PC-9 (cell line): ENCODE measurements at regions not wholly inside any gene's neighbourhood (a gene's known extent, or its start where the extent isn't known, plus 50 kb on each side); places are given as distances from the start of the nearest gene placed in this dataset.

Experiments used
- BruUV-seq: library from RNA; stranded (reverse); fragments of 400-500 nt; replicated peaks from 2 replicates; lab custom pipeline; 2021; lab: Mats Ljungman, UMichigan
- CTCF ChIA-PET: fragments of 300-600 bp; sonication (Branson Sonifier 250); formaldehyde crosslinking; loops from one replicate; lab custom pipeline; 2022; ENCODE audit warnings: antibody characterized with exemption; lab: Charles Lee
- POLR2A ChIA-PET: fragments of 300-600 bp; sonication (Branson Sonifier 250); formaldehyde crosslinking; loops from one replicate; lab custom pipeline; 2022; ENCODE audit warnings: antibody characterized with exemption; ENCODE audit not compliant: unreplicated experiment; lab: Charles Lee
- DNase-seq, 2 experiments: peaks; one replicate each; pipeline versions ENCODE4 v3.0.0 to v3.0.0-alpha.2; 2015 to 2022; ENCODE audit warnings: mixed read lengths in 1 of 2
- H2AFZ ChIP-seq: fragments of 200-600 bp; sonication (generic); 2 replicates; pipeline ENCODE4 v1.8.1; 2017; ENCODE audit warnings: antibody characterized with exemption
- H3F3A ChIP-seq: fragments of 200-600 bp; sonication (generic); 2 replicates; pipeline ENCODE4 v1.8.1; 2017; ENCODE audit warnings: antibody characterized with exemption, mild to moderate bottlenecking, low read depth; ENCODE audit not compliant: insufficient read depth
- H3K27ac ChIP-seq: fragments of 200-600 bp; sonication (generic); 2 replicates; pipeline ENCODE4 v1.6.1; 2016; ENCODE audit warnings: mixed run types
- H3K27me3 ChIP-seq: fragments of 200-600 bp; sonication (generic); 2 replicates; pipeline ENCODE4 v1.6.1; 2016; ENCODE audit warnings: low read depth, mixed run types; ENCODE audit not compliant: insufficient read depth
- H3K36me3 ChIP-seq: fragments of 200-600 bp; sonication (generic); 2 replicates; pipeline ENCODE4 v1.6.1; 2016; ENCODE audit warnings: low read depth, mixed run types
- H3K4me1 ChIP-seq: fragments of 200-600 bp; sonication (generic); replicated peaks from 2 replicates; pipeline ENCODE4 v1.6.1; 2016; ENCODE audit warnings: mixed run types; ENCODE audit not compliant: insufficient read depth
- H3K4me2 ChIP-seq: fragments of 200-600 bp; sonication (generic); 2 replicates; pipeline ENCODE4 v1.6.1; 2017; ENCODE audit warnings: mixed run types
- H3K4me3 ChIP-seq: fragments of 200-600 bp; sonication (generic); 2 replicates; pipeline ENCODE4 v1.6.1; 2016; ENCODE audit warnings: mixed run types
- H3K79me2 ChIP-seq: fragments of 200-600 bp; sonication (generic); 2 replicates; pipeline ENCODE4 v1.6.1; 2017; ENCODE audit warnings: low read depth, mixed run types
- H3K9me2 ChIP-seq: fragments of 200-600 bp; sonication (generic); 2 replicates; pipeline ENCODE4 v1.8.1; 2017; ENCODE audit warnings: mild to moderate bottlenecking; ENCODE audit not compliant: insufficient read depth
- H3K9me3 ChIP-seq: fragments of 200-600 bp; sonication (generic); 2 replicates; pipeline ENCODE4 v1.8.1; 2016; ENCODE audit warnings: low read depth; ENCODE audit not compliant: insufficient read depth
- H4K20me1 ChIP-seq: fragments of 200-600 bp; sonication (generic); 2 replicates; pipeline ENCODE4 v1.8.1; 2017; ENCODE audit not compliant: insufficient read depth
- EZH2 ChIP-seq: fragments of 200-600 bp; sonication (generic); IDR thresholded peaks from 2 replicates; pipeline ENCODE4 v1.8.0; 2017; ENCODE audit warnings: antibody characterized with exemption, low read depth
- intact Hi-C: fragments of 100-400 bp; cut with micrococcal nuclease; formaldehyde crosslinking; loops from one replicate; pipeline ENCODE4 v1.10.0; 2022; ENCODE audit not compliant: unreplicated experiment
- TF ChIP-seq, protein P1 (sequence below): fragments of 200-600 bp; sonication (generic); conservative IDR thresholded peaks from 2 replicates; pipeline ENCODE4 v1.6.1; 2017; ENCODE audit warnings: mixed run types, antibody characterized with exemption, mild to moderate bottlenecking, moderate library complexity

DNA sequence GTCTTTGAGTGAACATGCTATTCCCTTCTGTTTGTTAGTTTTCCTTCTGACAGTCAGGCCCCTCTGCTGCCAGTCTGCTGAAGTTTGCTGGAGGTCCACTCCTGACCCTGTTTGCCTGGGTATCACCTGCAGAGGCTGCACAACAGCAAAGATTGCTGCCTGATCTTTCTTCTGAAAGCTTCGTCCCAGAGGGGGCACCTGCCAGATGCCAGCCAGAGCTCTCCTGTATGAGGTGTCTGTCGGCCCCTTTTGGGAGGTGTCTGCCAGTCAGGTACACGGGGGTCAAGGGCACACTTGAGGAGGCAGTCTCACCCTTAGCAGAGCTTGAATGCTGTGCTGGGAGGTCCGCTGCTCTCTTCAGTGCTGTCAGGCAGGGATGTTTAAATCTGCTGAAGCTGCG, 456.9 kb upstream of the HTR2C start:
- intact Hi-C loops: no loop called here

DNA sequence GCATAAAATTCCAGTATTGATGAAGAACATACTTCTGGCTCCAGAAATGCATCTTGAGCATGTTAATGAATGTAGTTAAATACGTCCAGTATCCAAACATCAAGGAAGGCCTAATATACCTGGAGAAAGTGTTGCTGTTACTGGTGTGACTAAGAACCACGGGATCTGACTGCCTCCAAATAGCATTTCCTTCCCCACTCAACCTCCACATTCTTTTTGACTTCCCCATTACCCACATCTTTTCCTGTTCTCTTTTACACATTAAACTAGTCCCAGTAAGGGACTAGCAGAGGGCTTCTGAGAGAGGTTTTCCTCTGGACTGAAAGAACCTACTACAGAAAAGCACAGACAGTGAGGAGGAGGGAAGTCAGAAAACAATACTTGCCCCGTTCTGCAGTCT, 482.8 kb upstream of the HTR2C start:
- POLR2A ChIA-PET: no interaction called here
- H2AFZ ChIP-seq: no peak overlapping the region
- H3K36me3 ChIP-seq: no peaks in the 10 kb centered on the region
- no peaks in the 10 kb centered on the region for H3K27me3 ChIP-seq
- no peaks in the 10 kb centered on the region for H3F3A ChIP-seq
- no TSS peak for BruUV-seq
- no peaks in the 10 kb centered on the region for H3K9me2 ChIP-seq
- TF ChIP-seq EZH2: no peak
- TF ChIP-seq, protein P1, sequence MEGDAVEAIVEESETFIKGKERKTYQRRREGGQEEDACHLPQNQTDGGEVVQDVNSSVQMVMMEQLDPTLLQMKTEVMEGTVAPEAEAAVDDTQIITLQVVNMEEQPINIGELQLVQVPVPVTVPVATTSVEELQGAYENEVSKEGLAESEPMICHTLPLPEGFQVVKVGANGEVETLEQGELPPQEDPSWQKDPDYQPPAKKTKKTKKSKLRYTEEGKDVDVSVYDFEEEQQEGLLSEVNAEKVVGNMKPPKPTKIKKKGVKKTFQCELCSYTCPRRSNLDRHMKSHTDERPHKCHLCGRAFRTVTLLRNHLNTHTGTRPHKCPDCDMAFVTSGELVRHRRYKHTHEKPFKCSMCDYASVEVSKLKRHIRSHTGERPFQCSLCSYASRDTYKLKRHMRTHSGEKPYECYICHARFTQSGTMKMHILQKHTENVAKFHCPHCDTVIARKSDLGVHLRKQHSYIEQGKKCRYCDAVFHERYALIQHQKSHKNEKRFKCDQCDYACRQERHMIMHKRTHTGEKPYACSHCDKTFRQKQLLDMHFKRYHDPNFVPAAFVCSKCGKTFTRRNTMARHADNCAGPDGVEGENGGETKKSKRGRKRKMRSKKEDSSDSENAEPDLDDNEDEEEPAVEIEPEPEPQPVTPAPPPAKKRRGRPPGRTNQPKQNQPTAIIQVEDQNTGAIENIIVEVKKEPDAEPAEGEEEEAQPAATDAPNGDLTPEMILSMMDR: no peak
- H3K4me3 ChIP-seq: no peak overlapping the region
- H4K20me1 ChIP-seq: no peaks in the 10 kb centered on the region
- no peaks in the 10 kb centered on the region for H3K79me2 ChIP-seq
- CTCF ChIA-PET: no interaction called here
- no peak overlapping the region for H3K27ac ChIP-seq
- H3K4me2 ChIP-seq: no peak overlapping the region
- no peak for DNase-seq
- intact Hi-C loops: no loop called here
- H3K4me1 ChIP-seq: no peaks in the 10 kb centered on the region
- H3K9me3 ChIP-seq: no peaks in the 10 kb centered on the region

More for the DNA sequence above, 456.9 kb upstream of the HTR2C start:
- no peak for DNase-seq
- H3K4me1 ChIP-seq: no peaks in the 10 kb centered on the region
- no peaks in the 10 kb centered on the region for H3K9me3 ChIP-seq
- ChIA-PET CTCF (no interaction called here), POLR2A (no interaction called here)
- H3K27me3 ChIP-seq: no peaks in the 10 kb centered on the region
- no peak overlapping the region for H2AFZ ChIP-seq
- TF ChIP-seq, protein P1: no peak
- TF ChIP-seq EZH2: no peak
- H3K36me3 ChIP-seq: no peaks in the 10 kb centered on the region
- H3K9me2 ChIP-seq: no peaks in the 10 kb centered on the region
- no peaks in the 10 kb centered on the region for H3F3A ChIP-seq
- H3K79me2 ChIP-seq: no peaks in the 10 kb centered on the region
- H3K4me2 ChIP-seq: no peak overlapping the region
- H4K20me1 ChIP-seq: no peaks in the 10 kb centered on the region
- H3K4me3 ChIP-seq: no peak overlapping the region
- H3K27ac ChIP-seq: no peak overlapping the region
- no TSS peak for BruUV-seq

DNA sequence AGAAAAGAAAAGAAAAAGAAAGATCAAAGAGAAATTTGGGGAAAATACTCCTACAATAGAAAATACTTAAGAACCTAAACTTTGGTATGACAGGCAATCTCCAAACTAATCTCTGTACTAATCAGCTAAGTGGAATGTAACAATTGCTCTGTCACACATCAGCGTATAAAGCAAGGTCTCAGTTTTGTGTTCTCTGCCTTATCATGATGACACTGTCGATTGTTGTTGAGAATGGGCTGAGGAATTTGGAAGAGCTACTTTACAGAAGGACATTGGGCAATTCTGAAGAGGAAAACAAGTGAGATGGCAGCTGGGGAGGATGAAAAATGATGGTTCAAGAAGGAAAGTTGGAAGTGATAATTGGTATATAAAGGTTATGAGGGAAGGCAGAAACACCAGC, 486.0 kb upstream of the HTR2C start:
- DNase-seq: no peak
- TF ChIP-seq, protein P1: no peak
- TF ChIP-seq EZH2: no peak

More for the DNA sequence above, 486.0 kb upstream of the HTR2C start:
- ChIA-PET POLR2A (no interaction called here), CTCF (no interaction called here)
- no peaks in the 10 kb centered on the region for H3K4me1 ChIP-seq
- H3K27me3 ChIP-seq: no peaks in the 10 kb centered on the region
- H3K9me3 ChIP-seq: no peaks in the 10 kb centered on the region
- H3K4me3 ChIP-seq: no peak overlapping the region
- no peaks in the 10 kb centered on the region for H3K9me2 ChIP-seq
- no peak overlapping the region for H3K27ac ChIP-seq
- intact Hi-C loops: no loop called here
- no TSS peak for BruUV-seq
- no peaks in the 10 kb centered on the region for H3K79me2 ChIP-seq
- H3K36me3 ChIP-seq: no peaks in the 10 kb centered on the region
- no peak overlapping the region for H2AFZ ChIP-seq
- no peak overlapping the region for H3K4me2 ChIP-seq
- no peaks in the 10 kb centered on the region for H4K20me1 ChIP-seq
- no peaks in the 10 kb centered on the region for H3F3A ChIP-seq
